ENCODE measurements at regions not wholly inside any gene's neighbourhood (a gene's known extent, or its start where the extent isn't known, plus 50 kb on each side); places are given as distances from the start of the nearest gene placed in this dataset.

GRCh38 chr2:235394278-235394828 is 99.5 kb upstream of the AGAP1 start:
- Histone ChIP-seq H3K9me3 (ENCODE audit: severe bottlenecking) (no peaks in the 10 kb centered on the region), H3K4me1 (ENCODE audit: insufficient read depth, poor library complexity, severe bottlenecking) (peaks cover 11% of the 10 kb centered on the region), H3K36me3 (ENCODE audit: low read depth) (no peaks in the 10 kb centered on the region), H3K4me3 (ENCODE audit: severe bottlenecking) (no peak overlapping the region), H3K27me3 (ENCODE audit: insufficient read depth, poor library complexity, severe bottlenecking) (no peaks in the 10 kb centered on the region), H3K27ac (ENCODE audit: poor library complexity, severe bottlenecking) (peak overlapping the region; percentile 77)
- DNase-seq (ENCODE audit: low spot score) (no peak), ATAC-seq (ENCODE audit: low read depth) (peak; percentile 98)
- no peak for TF ChIP-seq CTCF (IDR thresholded peaks at IDR 0.05; ENCODE audit: poor library complexity, severe bottlenecking)

- Histone ChIP-seq H3K9me3 (ENCODE audit: severe bottlenecking) (no peaks in the 10 kb centered on the region), H3K27me3 (ENCODE audit: insufficient read depth, poor library complexity, severe bottlenecking) (no peaks in the 10 kb centered on the region), H3K4me1 (ENCODE audit: insufficient read depth, poor library complexity, severe bottlenecking) (peaks cover 11% of the 10 kb centered on the region), H3K36me3 (ENCODE audit: low read depth) (no peaks in the 10 kb centered on the region), H3K27ac (ENCODE audit: poor library complexity, severe bottlenecking) (no peak overlapping the region), H3K4me3 (ENCODE audit: severe bottlenecking) (no peak overlapping the region)
- TF ChIP-seq CTCF (IDR thresholded peaks at IDR 0.05; ENCODE audit: poor library complexity, severe bottlenecking) = no peak
- no peak for DNase-seq (ENCODE audit: low spot score)
- ATAC-seq (ENCODE audit: low read depth) = no peak
These were observed 97.6 kb upstream of the AGAP1 start for GRCh38 chr2:235396071-235396846.

- no peak overlapping the region for H3K4me3 ChIP-seq (ENCODE audit: severe bottlenecking)
- H3K9me3 ChIP-seq (ENCODE audit: severe bottlenecking) = no peaks in the 10 kb centered on the region
- H3K36me3 ChIP-seq (ENCODE audit: low read depth) = no peaks in the 10 kb centered on the region
- no peak overlapping the region for H3K27ac ChIP-seq (ENCODE audit: poor library complexity, severe bottlenecking)
- no peak for TF ChIP-seq CTCF (IDR thresholded peaks at IDR 0.05; ENCODE audit: poor library complexity, severe bottlenecking)
- DNase-seq (ENCODE audit: low spot score) (no peak), ATAC-seq (ENCODE audit: low read depth) (no peak)
- H3K27me3 ChIP-seq (ENCODE audit: insufficient read depth, poor library complexity, severe bottlenecking) = no peaks in the 10 kb centered on the region
- H3K4me1 ChIP-seq (ENCODE audit: insufficient read depth, poor library complexity, severe bottlenecking) = peaks cover 11% of the 10 kb centered on the region
These were observed 95.5 kb upstream of the AGAP1 start for GRCh38 chr2:235398321-235398720.

GRCh38 chr2:235399895-235400294 is 93.9 kb upstream of the AGAP1 start:
- Histone ChIP-seq H3K4me3 (ENCODE audit: severe bottlenecking) (no peak overlapping the region), H3K27me3 (ENCODE audit: insufficient read depth, poor library complexity, severe bottlenecking) (no peaks in the 10 kb centered on the region), H3K4me1 (ENCODE audit: insufficient read depth, poor library complexity, severe bottlenecking) (peaks cover 2% of the 10 kb centered on the region), H3K36me3 (ENCODE audit: low read depth) (no peaks in the 10 kb centered on the region), H3K27ac (ENCODE audit: poor library complexity, severe bottlenecking) (no peak overlapping the region), H3K9me3 (ENCODE audit: severe bottlenecking) (no peaks in the 10 kb centered on the region)
- DNase-seq (ENCODE audit: low spot score) = no peak
- no peak for TF ChIP-seq CTCF (IDR thresholded peaks at IDR 0.05; ENCODE audit: poor library complexity, severe bottlenecking)
- ATAC-seq (ENCODE audit: low read depth) = no peak

- ATAC-seq (ENCODE audit: low read depth) = no peak; the same call in 2 of the 3 replicates
- Histone ChIP-seq H3K27me3 (ENCODE audit: insufficient read depth, poor library complexity, severe bottlenecking) (no peaks in the 10 kb centered on the region), H3K36me3 (ENCODE audit: low read depth) (no peaks in the 10 kb centered on the region), H3K4me3 (ENCODE audit: severe bottlenecking) (no peak overlapping the region), H3K27ac (ENCODE audit: poor library complexity, severe bottlenecking) (no peak overlapping the region), H3K9me3 (ENCODE audit: severe bottlenecking) (no peaks in the 10 kb centered on the region), H3K4me1 (ENCODE audit: insufficient read depth, poor library complexity, severe bottlenecking) (no peaks in the 10 kb centered on the region)
- DNase-seq (ENCODE audit: low spot score) = no peak
- TF ChIP-seq CTCF (IDR thresholded peaks at IDR 0.05; ENCODE audit: poor library complexity, severe bottlenecking) = no peak
These were observed 91.4 kb upstream of the AGAP1 start for GRCh38 chr2:235402422-235402821.
